ENCODE measurements at regions not wholly inside any gene's neighbourhood (a gene's known extent, or its start where the extent isn't known, plus 50 kb on each side); places are given as distances from the start of the nearest gene placed in this dataset.

GRCh38 chr1:199261328-199261727, 622.5 kb downstream of the PTPRC start:
- Histone ChIP-seq H3K4me3 (IDR thresholded peaks at IDR 0.05; ENCODE audit: insufficient read depth, low read depth, low read length) (no peak overlapping the region), H2AFZ (ENCODE audit: low read depth) (no peak overlapping the region), H3K4me1 (ENCODE audit: low read depth, poor library complexity, severe bottlenecking) (no peaks in the 10 kb centered on the region), H4K20me1 (ENCODE audit: insufficient read depth) (no peaks in the 10 kb centered on the region), H3K36me3 (ENCODE audit: insufficient read depth) (no peaks in the 10 kb centered on the region), H3K79me2 (ENCODE audit: insufficient read depth, low read depth) (no peaks in the 10 kb centered on the region), H3K9ac (no peak overlapping the region), H3K27me3 (ENCODE audit: insufficient read depth, low read depth) (no peaks in the 10 kb centered on the region), H3K27ac (no peak overlapping the region), H3K4me2 (no peak overlapping the region)
- TF ChIP-seq CTCF (conservative IDR thresholded peaks at IDR 0.05; ENCODE audit: low read depth, low read length) = no peak

- H3K27me3 ChIP-seq (ENCODE audit: insufficient read depth, low read depth) = no peaks in the 10 kb centered on the region
Observed at GRCh38 chr1:199264283-199264682, 625.4 kb downstream of the PTPRC start.

GRCh38 chr1:199264911-199265310, 626.1 kb downstream of the PTPRC start:
- H4K20me1 ChIP-seq (ENCODE audit: insufficient read depth) = no peaks in the 10 kb centered on the region
- H3K36me3 ChIP-seq (ENCODE audit: insufficient read depth) = no peaks in the 10 kb centered on the region
- no peak overlapping the region for H2AFZ ChIP-seq (ENCODE audit: low read depth)
- H3K9ac ChIP-seq = no peak overlapping the region
- TF ChIP-seq CTCF (conservative IDR thresholded peaks at IDR 0.05; ENCODE audit: low read depth, low read length) = no peak
- no peak overlapping the region for H3K4me2 ChIP-seq
- H3K79me2 ChIP-seq (ENCODE audit: insufficient read depth, low read depth) = no peaks in the 10 kb centered on the region
- no peaks in the 10 kb centered on the region for H3K27me3 ChIP-seq (ENCODE audit: insufficient read depth, low read depth)
- H3K4me1 ChIP-seq (ENCODE audit: low read depth, poor library complexity, severe bottlenecking) = no peaks in the 10 kb centered on the region
- no peak overlapping the region for H3K27ac ChIP-seq
- no peak overlapping the region for H3K4me3 ChIP-seq (IDR thresholded peaks at IDR 0.05; ENCODE audit: insufficient read depth, low read depth, low read length)

More at GRCh38 chr1:199264283-199264682, 625.4 kb downstream of the PTPRC start:
- Histone ChIP-seq H3K4me3 (IDR thresholded peaks at IDR 0.05; ENCODE audit: insufficient read depth, low read depth, low read length) (no peak overlapping the region), H3K79me2 (ENCODE audit: insufficient read depth, low read depth) (no peaks in the 10 kb centered on the region), H2AFZ (ENCODE audit: low read depth) (no peak overlapping the region), H4K20me1 (ENCODE audit: insufficient read depth) (no peaks in the 10 kb centered on the region), H3K9ac (no peak overlapping the region), H3K4me1 (ENCODE audit: low read depth, poor library complexity, severe bottlenecking) (no peaks in the 10 kb centered on the region), H3K36me3 (ENCODE audit: insufficient read depth) (no peaks in the 10 kb centered on the region), H3K27ac (no peak overlapping the region), H3K4me2 (no peak overlapping the region)
- TF ChIP-seq CTCF (conservative IDR thresholded peaks at IDR 0.05; ENCODE audit: low read depth, low read length) = no peak

GRCh38 chr1:199265319-199265718, 626.5 kb downstream of the PTPRC start:
- no peaks in the 10 kb centered on the region for H3K36me3 ChIP-seq (ENCODE audit: insufficient read depth)
- no peak overlapping the region for H3K4me2 ChIP-seq

More at GRCh38 chr1:199265319-199265718, 626.5 kb downstream of the PTPRC start:
- Histone ChIP-seq H3K4me1 (ENCODE audit: low read depth, poor library complexity, severe bottlenecking) (no peaks in the 10 kb centered on the region), H3K27ac (no peak overlapping the region), H2AFZ (ENCODE audit: low read depth) (no peak overlapping the region), H3K27me3 (ENCODE audit: insufficient read depth, low read depth) (no peaks in the 10 kb centered on the region), H3K79me2 (ENCODE audit: insufficient read depth, low read depth) (no peaks in the 10 kb centered on the region), H3K9ac (no peak overlapping the region), H4K20me1 (ENCODE audit: insufficient read depth) (no peaks in the 10 kb centered on the region), H3K4me3 (IDR thresholded peaks at IDR 0.05; ENCODE audit: insufficient read depth, low read depth, low read length) (no peak overlapping the region)
- no peak for TF ChIP-seq CTCF (conservative IDR thresholded peaks at IDR 0.05; ENCODE audit: low read depth, low read length)
